CD14-positive monocyte (primary cell): ENCODE measurements at regions not wholly inside any gene's neighbourhood (a gene's known extent, or its start where the extent isn't known, plus 50 kb on each side); places are given as distances from the start of the nearest gene placed in this dataset.

Experiments
- DNase-seq, 3 donors: peaks; one replicate each; pipeline ENCODE4 v3.0.0-alpha.2; 2011 to 2022
- H2AFZ ChIP-seq: 2 replicates; pipeline ENCODE4 v1.6.0; 2012; ENCODE audit warnings: mild to moderate bottlenecking, low read depth, low read length, inconsistent platforms; ENCODE audit not compliant: insufficient read depth, poor library complexity, severe bottlenecking
- H3K27ac ChIP-seq, 2 donors: 1 replicate in 1 of 2; 2 replicates in 1 of 2; pipeline ENCODE4 v1.5.1; 2012 to 2013; ENCODE audit warnings: low read length in 2 of 2, control low read depth in 1 of 2, inconsistent platforms in 1 of 2, low read depth in 1 of 2, mild to moderate bottlenecking in 1 of 2
- H3K27me3 ChIP-seq, 2 donors: one replicate each; pipeline versions ENCODE4 v1.6.0 to v1.6.1; 2011 to 2013; ENCODE audit warnings: low read length in 2 of 2; ENCODE audit not compliant: control insufficient read depth in 2 of 2, insufficient read depth in 2 of 2
- H3K36me3 ChIP-seq, 2 donors: replicated peaks in 1 of 2; 1 replicate in 1 of 2; 2 replicates in 1 of 2; pipeline versions ENCODE4 v1.5.1 to v1.6.1; 2012 to 2013; ENCODE audit warnings: low read length in 2 of 2, control low read depth in 1 of 2, inconsistent platforms in 1 of 2, mild to moderate bottlenecking in 1 of 2; ENCODE audit not compliant: insufficient read depth in 2 of 2, control insufficient read depth in 1 of 2
- H3K4me1 ChIP-seq, 2 donors: 1 replicate in 1 of 2; 2 replicates in 1 of 2; pipeline versions ENCODE4 v1.5.1 to v1.6.1; 2012 to 2013; ENCODE audit warnings: low read length in 2 of 2, control low read depth in 1 of 2, inconsistent platforms in 1 of 2, mild to moderate bottlenecking in 1 of 2, moderate library complexity in 1 of 2; ENCODE audit not compliant: insufficient read depth in 2 of 2, control insufficient read depth in 1 of 2
- H3K4me2 ChIP-seq: replicated peaks from 2 replicates; pipeline ENCODE3; 2012; ENCODE audit warnings: low read length, moderate library complexity, mild to moderate bottlenecking; ENCODE audit not compliant: poor library complexity, severe bottlenecking; ENCODE audit errors: extremely low read depth
- H3K4me3 ChIP-seq, 3 experiments: fragments of 200-600 bp in 1 of 3; sonication (generic) in 1 of 3; replicated peaks in 1 of 3; 1 replicate in 2 of 3; 2 replicates in 1 of 3; pipeline ENCODE4 v1.5.1; 2011 to 2013; ENCODE audit warnings: low read length in 3 of 3, mild to moderate bottlenecking in 3 of 3, control low read depth in 2 of 3, low read depth in 2 of 3, inconsistent platforms in 1 of 3, moderate library complexity in 1 of 3
- H3K79me2 ChIP-seq: 2 replicates; pipeline ENCODE4 v1.6.0; 2012; ENCODE audit warnings: mild to moderate bottlenecking, control low read depth, inconsistent platforms, low read length, moderate library complexity; ENCODE audit not compliant: insufficient read depth
- H3K9ac ChIP-seq: 2 replicates; pipeline ENCODE4 v1.6.0; 2017; ENCODE audit warnings: low read length, mild to moderate bottlenecking; ENCODE audit not compliant: insufficient read depth, poor library complexity, severe bottlenecking
- H3K9me3 ChIP-seq, 2 donors: replicated peaks in 1 of 2; 1 replicate in 1 of 2; 2 replicates in 1 of 2; pipeline versions ENCODE4 v1.5.1 to v1.6.1; 2012 to 2013; ENCODE audit warnings: low read length in 2 of 2, control low read depth in 1 of 2; ENCODE audit not compliant: control insufficient read depth in 1 of 2, insufficient read depth in 1 of 2
- H4K20me1 ChIP-seq: 2 replicates; pipeline ENCODE4 v1.6.0; 2012; ENCODE audit warnings: mild to moderate bottlenecking, low read length, control low read depth, moderate library complexity; ENCODE audit not compliant: insufficient read depth
- H3K27ac Mint-ChIP-seq, 7 donors: one replicate each; pipeline ENCODE4 v1.8.0; 2020; ENCODE audit warnings: mild to moderate bottlenecking in 7 of 7, mixed read lengths in 7 of 7, moderate library complexity in 6 of 7, inconsistent platforms in 2 of 7
- H3K27me3 Mint-ChIP-seq, 3 donors: one replicate each; pipeline ENCODE4 v1.8.0; 2021 to 2022; ENCODE audit warnings: low read depth in 3 of 3, mild to moderate bottlenecking in 3 of 3, mixed read lengths in 3 of 3, moderate library complexity in 3 of 3, inconsistent platforms in 1 of 3
- H3K36me3 Mint-ChIP-seq, 2 donors: one replicate each; pipeline ENCODE4 v1.8.0; 2020; ENCODE audit warnings: mixed read lengths in 2 of 2, inconsistent platforms in 1 of 2, mild to moderate bottlenecking in 1 of 2
- H3K4me1 Mint-ChIP-seq: one replicate; pipeline ENCODE4 v1.8.0; 2020; ENCODE audit warnings: mild to moderate bottlenecking, mixed read lengths
- H3K4me3 Mint-ChIP-seq, 2 donors: one replicate each; pipeline ENCODE4 v1.8.0; 2020; ENCODE audit warnings: mild to moderate bottlenecking in 2 of 2, mixed read lengths in 2 of 2, moderate library complexity in 1 of 2
- H3K9me3 Mint-ChIP-seq, 7 donors: one replicate each; pipeline ENCODE4 v1.8.0; 2020 to 2022; ENCODE audit warnings: mixed read lengths in 7 of 7, mild to moderate bottlenecking in 6 of 7, moderate library complexity in 6 of 7, inconsistent platforms in 2 of 7
- CTCF ChIP-seq: fragments of 200-600 bp; IDR thresholded peaks from one replicate; pipeline ENCODE4 v1.8.0; 2022; ENCODE audit warnings: antibody characterized with exemption, mild to moderate bottlenecking
- WGBS: methylation state at CpG from one replicate; pipeline ENCODE4 v1.1.5; 2013; ENCODE audit warnings: missing lambda C conversion rate; ENCODE audit not compliant: insufficient coverage; 5-methylcytosine and 5-hydroxymethylcytosine counted together
- intact Hi-C, 2 donors: fragments of 100-400 bp; cut with micrococcal nuclease; formaldehyde crosslinking; loops; one replicate each; pipeline versions ENCODE4 v1.15.0 to v1.15.1; 2023

GRCh38 chr18:2100694-2101213, 470.6 kb downstream of the METTL4 start:
- H2AFZ ChIP-seq = no peak overlapping the region
- H3K4me3 ChIP-seq = no peak overlapping the region
- no peaks in the 10 kb centered on the region for H3K9me3 ChIP-seq
- intact Hi-C loops = loop anchor here in 1 of 2 donors (10.0 kb wide), 1 partner anchor 444 kb away; no protein-coding TSS in a partner anchor
- 80% methylated on average over 1 of the region's 1 CpG for WGBS
- Mint-ChIP-seq H3K4me3 (no peak overlapping the region), H3K9me3 (peaks cover 0 to 7% (median 0%) of the 10 kb centered on the region in 7 donors), H3K27me3 (peaks cover 0 to 5% (median 2%) of the 10 kb centered on the region in 3 donors), H3K36me3 (no peaks in the 10 kb centered on the region), H3K4me1 (peaks cover 7% of the 10 kb centered on the region), H3K27ac (no peak overlapping the region)
- no peaks in the 10 kb centered on the region for H3K36me3 ChIP-seq
- DNase-seq = no peak
- no peaks in the 10 kb centered on the region for H3K27me3 ChIP-seq
- no peak for TF ChIP-seq CTCF
- H3K4me2 ChIP-seq = no peak overlapping the region
- H3K4me1 ChIP-seq = no peaks in the 10 kb centered on the region
- no peak overlapping the region for H3K27ac ChIP-seq
- no peak overlapping the region for H3K9ac ChIP-seq
- H3K79me2 ChIP-seq = no peaks in the 10 kb centered on the region
- no peaks in the 10 kb centered on the region for H4K20me1 ChIP-seq

GRCh38 chr18:2102022-2102421, 469.3 kb downstream of the METTL4 start:
- TF ChIP-seq CTCF = no peak
- peaks cover 0 to 5% (median 2%) of the 10 kb centered on the region in 3 donors for H3K27me3 Mint-ChIP-seq
- Histone ChIP-seq H3K79me2 (no peaks in the 10 kb centered on the region), H2AFZ (no peak overlapping the region), H3K4me2 (no peak overlapping the region), H3K27me3 (no peaks in the 10 kb centered on the region), H3K9me3 (no peaks in the 10 kb centered on the region), H3K9ac (no peak overlapping the region), H3K4me1 (no peaks in the 10 kb centered on the region), H3K27ac (no peak overlapping the region), H3K36me3 (no peaks in the 10 kb centered on the region), H4K20me1 (no peaks in the 10 kb centered on the region), H3K4me3 (no peak overlapping the region)
- H3K4me1 Mint-ChIP-seq = peaks cover 7% of the 10 kb centered on the region
- H3K27ac Mint-ChIP-seq = no peak overlapping the region
- peaks cover 0 to 7% (median 0%) of the 10 kb centered on the region in 7 donors for H3K9me3 Mint-ChIP-seq
- intact Hi-C loops = loop anchor here in 1 of 2 donors (10.0 kb wide), 1 partner anchor 443 kb away; no protein-coding TSS in a partner anchor
- no peak for DNase-seq
- H3K4me3 Mint-ChIP-seq = no peak overlapping the region
- no peaks in the 10 kb centered on the region for H3K36me3 Mint-ChIP-seq
